Spleen (tissue), 7 donors: ENCODE measurements at regions not wholly inside any gene's neighbourhood (a gene's known extent, or its start where the extent isn't known, plus 50 kb on each side); places are given as distances from the start of the nearest gene placed in this dataset.

Experiments used
- POLR2A ChIP-seq, 3 donors: fragments of 450-650 bp; IDR thresholded peaks; one replicate each; pipeline ENCODE4 v1.5.1; 2017; ENCODE audit warnings: antibody characterized with exemption in 3 of 3, mild to moderate bottlenecking in 1 of 3
- POLR2AphosphoS5 ChIP-seq, 3 donors: sonication (generic); formaldehyde crosslinking; IDR thresholded peaks; one replicate each; pipeline ENCODE4 v1.5.1; 2017; ENCODE audit warnings: antibody characterized with exemption in 3 of 3
- TF ChIP-seq, protein P1 (sequence below), 11 experiments: fragments of 200-600 bp in 7 of 11; fragments of 450-650 bp in 4 of 11; sonication (generic) in 4 of 11; IDR thresholded peaks in 8 of 11; conservative IDR thresholded peaks in 3 of 11; 1 replicate in 7 of 11; 2 replicates in 4 of 11; pipeline versions ENCODE4 v1.4.0 to v1.8.0; 2016 to 2021; ENCODE audit warnings: antibody characterized with exemption in 11 of 11, inconsistent platforms in 4 of 11, mild to moderate bottlenecking in 1 of 11
- donor health status: DM: no; HTN: no; CAD: no; lungs with moderate emphysema.
- donor health status: DM: no; HTN: no; CAD: no.
- donor health status: DM: no; HTN: no; CAD: no.

DNA sequence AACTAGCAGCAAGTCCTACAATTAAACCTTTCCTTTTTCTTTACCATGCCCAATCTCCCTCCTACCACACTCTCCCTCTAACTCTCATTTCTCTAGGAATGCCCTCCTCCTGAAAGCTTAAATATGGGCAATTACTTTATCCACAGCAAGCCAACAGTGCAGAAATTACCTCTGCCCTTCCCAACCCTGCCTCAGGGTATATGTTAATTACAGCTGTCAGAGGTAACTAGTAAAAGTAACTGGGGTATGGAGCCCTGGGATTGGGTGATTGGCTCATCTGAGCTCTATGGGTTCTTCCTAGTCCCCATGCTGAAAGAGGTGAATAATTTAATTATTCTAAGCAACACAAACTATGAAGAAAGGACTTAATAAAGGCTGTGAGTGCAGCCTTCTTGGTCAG lies 478.9 kb upstream of the NMUR2 start:
- TF ChIP-seq, protein P1, sequence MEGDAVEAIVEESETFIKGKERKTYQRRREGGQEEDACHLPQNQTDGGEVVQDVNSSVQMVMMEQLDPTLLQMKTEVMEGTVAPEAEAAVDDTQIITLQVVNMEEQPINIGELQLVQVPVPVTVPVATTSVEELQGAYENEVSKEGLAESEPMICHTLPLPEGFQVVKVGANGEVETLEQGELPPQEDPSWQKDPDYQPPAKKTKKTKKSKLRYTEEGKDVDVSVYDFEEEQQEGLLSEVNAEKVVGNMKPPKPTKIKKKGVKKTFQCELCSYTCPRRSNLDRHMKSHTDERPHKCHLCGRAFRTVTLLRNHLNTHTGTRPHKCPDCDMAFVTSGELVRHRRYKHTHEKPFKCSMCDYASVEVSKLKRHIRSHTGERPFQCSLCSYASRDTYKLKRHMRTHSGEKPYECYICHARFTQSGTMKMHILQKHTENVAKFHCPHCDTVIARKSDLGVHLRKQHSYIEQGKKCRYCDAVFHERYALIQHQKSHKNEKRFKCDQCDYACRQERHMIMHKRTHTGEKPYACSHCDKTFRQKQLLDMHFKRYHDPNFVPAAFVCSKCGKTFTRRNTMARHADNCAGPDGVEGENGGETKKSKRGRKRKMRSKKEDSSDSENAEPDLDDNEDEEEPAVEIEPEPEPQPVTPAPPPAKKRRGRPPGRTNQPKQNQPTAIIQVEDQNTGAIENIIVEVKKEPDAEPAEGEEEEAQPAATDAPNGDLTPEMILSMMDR (IDR thresholded peaks at IDR 0.05 in 8 of 11, conservative IDR thresholded peaks at IDR 0.05 in 3 of 11), result no peak
- TF ChIP-seq POLR2AphosphoS5 (IDR thresholded peaks at IDR 0.05), result no peak
- TF ChIP-seq POLR2A (IDR thresholded peaks at IDR 0.05), result no peak
